ENCODE measurements at regions not wholly inside any gene's neighbourhood (a gene's known extent, or its start where the extent isn't known, plus 50 kb on each side); places are given as distances from the start of the nearest gene placed in this dataset.

GRCh38 chr16:50473356-50473945, 74.7 kb upstream of the NKD1 start (continued):
- TF ChIP-seq, protein P1, sequence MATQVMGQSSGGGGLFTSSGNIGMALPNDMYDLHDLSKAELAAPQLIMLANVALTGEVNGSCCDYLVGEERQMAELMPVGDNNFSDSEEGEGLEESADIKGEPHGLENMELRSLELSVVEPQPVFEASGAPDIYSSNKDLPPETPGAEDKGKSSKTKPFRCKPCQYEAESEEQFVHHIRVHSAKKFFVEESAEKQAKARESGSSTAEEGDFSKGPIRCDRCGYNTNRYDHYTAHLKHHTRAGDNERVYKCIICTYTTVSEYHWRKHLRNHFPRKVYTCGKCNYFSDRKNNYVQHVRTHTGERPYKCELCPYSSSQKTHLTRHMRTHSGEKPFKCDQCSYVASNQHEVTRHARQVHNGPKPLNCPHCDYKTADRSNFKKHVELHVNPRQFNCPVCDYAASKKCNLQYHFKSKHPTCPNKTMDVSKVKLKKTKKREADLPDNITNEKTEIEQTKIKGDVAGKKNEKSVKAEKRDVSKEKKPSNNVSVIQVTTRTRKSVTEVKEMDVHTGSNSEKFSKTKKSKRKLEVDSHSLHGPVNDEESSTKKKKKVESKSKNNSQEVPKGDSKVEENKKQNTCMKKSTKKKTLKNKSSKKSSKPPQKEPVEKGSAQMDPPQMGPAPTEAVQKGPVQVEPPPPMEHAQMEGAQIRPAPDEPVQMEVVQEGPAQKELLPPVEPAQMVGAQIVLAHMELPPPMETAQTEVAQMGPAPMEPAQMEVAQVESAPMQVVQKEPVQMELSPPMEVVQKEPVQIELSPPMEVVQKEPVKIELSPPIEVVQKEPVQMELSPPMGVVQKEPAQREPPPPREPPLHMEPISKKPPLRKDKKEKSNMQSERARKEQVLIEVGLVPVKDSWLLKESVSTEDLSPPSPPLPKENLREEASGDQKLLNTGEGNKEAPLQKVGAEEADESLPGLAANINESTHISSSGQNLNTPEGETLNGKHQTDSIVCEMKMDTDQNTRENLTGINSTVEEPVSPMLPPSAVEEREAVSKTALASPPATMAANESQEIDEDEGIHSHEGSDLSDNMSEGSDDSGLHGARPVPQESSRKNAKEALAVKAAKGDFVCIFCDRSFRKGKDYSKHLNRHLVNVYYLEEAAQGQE (IDR thresholded peaks at IDR 0.05; ENCODE audit: low read depth, low read length) = no peak
- no peak for TF ChIP-seq TAF1 (IDR thresholded peaks at IDR 0.05; ENCODE audit: borderline replicate concordance, low read depth, low read length)
- TF ChIP-seq BRCA1 (IDR thresholded peaks at IDR 0.05; ENCODE audit: low read depth, low read length) = no peak
- TF ChIP-seq IRF3 (IDR thresholded peaks at IDR 0.05) = no peak
- no peak for TF ChIP-seq HDAC2 (IDR thresholded peaks at IDR 0.05)
- TF ChIP-seq RAD51 (IDR thresholded peaks at IDR 0.05) = no peak
- no peak for TF ChIP-seq ZNF592 (IDR thresholded peaks at IDR 0.05)
- TF ChIP-seq PBX3 (IDR thresholded peaks at IDR 0.05; ENCODE audit: insufficient replicate concordance, low read depth, low read length) = no peak
- TF ChIP-seq, protein P2, sequence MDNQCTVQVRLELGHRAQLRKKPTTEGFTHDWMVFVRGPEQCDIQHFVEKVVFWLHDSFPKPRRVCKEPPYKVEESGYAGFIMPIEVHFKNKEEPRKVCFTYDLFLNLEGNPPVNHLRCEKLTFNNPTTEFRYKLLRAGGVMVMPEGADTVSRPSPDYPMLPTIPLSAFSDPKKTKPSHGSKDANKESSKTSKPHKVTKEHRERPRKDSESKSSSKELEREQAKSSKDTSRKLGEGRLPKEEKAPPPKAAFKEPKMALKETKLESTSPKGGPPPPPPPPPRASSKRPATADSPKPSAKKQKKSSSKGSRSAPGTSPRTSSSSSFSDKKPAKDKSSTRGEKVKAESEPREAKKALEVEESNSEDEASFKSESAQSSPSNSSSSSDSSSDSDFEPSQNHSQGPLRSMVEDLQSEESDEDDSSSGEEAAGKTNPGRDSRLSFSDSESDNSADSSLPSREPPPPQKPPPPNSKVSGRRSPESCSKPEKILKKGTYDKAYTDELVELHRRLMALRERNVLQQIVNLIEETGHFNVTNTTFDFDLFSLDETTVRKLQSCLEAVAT (IDR thresholded peaks at IDR 0.05) = no peak
- 0 out of 2 replicates have a peak, but pooled peaks have one; percentile 35 for TF ChIP-seq NFIC (IDR thresholded peaks at IDR 0.05; ENCODE audit: low read depth, low read length)
- TF ChIP-seq SMAD1 (IDR thresholded peaks at IDR 0.05; ENCODE audit: low read depth, partially characterized antibody) = no peak
- TF ChIP-seq TCF7 (IDR thresholded peaks at IDR 0.05; ENCODE audit: borderline replicate concordance) = no peak
- TF ChIP-seq TCF3 (IDR thresholded peaks at IDR 0.05; ENCODE audit: borderline replicate concordance, insufficient read depth, low read depth, low read length) = peak; percentile 96
- TF ChIP-seq CBX5 (IDR thresholded peaks at IDR 0.05; ENCODE audit: low read depth) = no peak
- TF ChIP-seq MYB (IDR thresholded peaks at IDR 0.05; ENCODE audit: borderline replicate concordance, low read depth, low read length) = no peak
- no peak for TF ChIP-seq MTA2 (IDR thresholded peaks at IDR 0.05; ENCODE audit: low read depth)
- no peak for TF ChIP-seq SP1 (IDR thresholded peaks at IDR 0.05; ENCODE audit: low read depth, low read length)
